ENCODE measurements at regions not wholly inside any gene's neighbourhood (a gene's known extent, or its start where the extent isn't known, plus 50 kb on each side); places are given as distances from the start of the nearest gene placed in this dataset.
"Not testable (repeated sequence)": the region's sequence is repeated elsewhere in the genome, so short reads cannot be mapped to it uniquely, and the experiment has no call there.

DNA sequence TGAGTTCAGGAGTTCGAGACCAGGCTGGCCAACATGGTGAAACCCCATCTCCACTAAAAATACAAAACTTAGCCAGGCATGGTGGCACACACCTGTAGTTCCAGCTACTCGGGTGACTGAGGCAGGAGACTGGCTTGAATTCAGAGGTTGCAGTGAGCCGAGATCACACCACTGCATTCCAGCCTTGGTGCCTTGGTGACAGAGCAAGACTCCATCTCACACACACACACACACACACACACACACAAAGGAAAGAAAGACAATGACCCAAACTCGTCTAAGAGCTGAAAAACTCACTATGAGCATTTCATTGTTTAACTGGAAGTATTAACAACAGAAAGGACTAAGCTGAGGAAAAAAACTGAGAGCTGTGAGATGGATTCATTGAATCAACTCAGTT lies 95.6 kb upstream of the ANKRD20A1 start:
- H3K56ac ChIP-seq (ENCODE audit: extremely low read depth, insufficient read depth, low read length); H2AK5ac ChIP-seq (ENCODE audit: low read depth, low read length); H2BK15ac ChIP-seq (ENCODE audit: low read depth, low read length); H3K9me1 ChIP-seq (ENCODE audit: insufficient read depth, low read length); H3K18ac ChIP-seq (ENCODE audit: low read depth, low read length); H3K14ac ChIP-seq (replicated peaks; ENCODE audit: low read depth, low read length); H3K36me3 ChIP-seq (ENCODE audit: control insufficient read depth, insufficient read depth, low read length); H4K91ac ChIP-seq (ENCODE audit: insufficient read depth, low read depth, low read length); H4K5ac ChIP-seq (ENCODE audit: low read depth, low read length); H2BK120ac ChIP-seq (ENCODE audit: low read depth, low read length); H3K9me3 ChIP-seq (ENCODE audit: control insufficient read depth, insufficient read depth, low read length); ATAC-seq (ENCODE audit: low read depth); H2AFZ ChIP-seq (replicated peaks; ENCODE audit: low read length, poor library complexity); H3K27me3 ChIP-seq (ENCODE audit: control insufficient read depth, insufficient read depth, low read length); H4K8ac ChIP-seq (ENCODE audit: low read depth in 2 of 2, low read length in 2 of 2); in situ Hi-C loops (cut with MboI; ENCODE audit: low sequenced_read_pairs); H3K27ac ChIP-seq (ENCODE audit: insufficient read depth, low read length); H3K79me1 ChIP-seq (ENCODE audit: low read depth in 1 of 2, low read length in 2 of 2); DNase-seq; H3K4me1 ChIP-seq (ENCODE audit: control insufficient read depth, insufficient read depth, low read length); dilution Hi-C loops (cut with HindIII; ENCODE audit: low sequenced_read_pairs, unreplicated experiment); H4K20me1 ChIP-seq (ENCODE audit: insufficient read depth, low read length); POLR2A ChIA-PET (ENCODE audit: unreplicated experiment); H2BK5ac ChIP-seq (ENCODE audit: low read depth, low read length, poor library complexity, severe bottlenecking); BruUV-seq (replicated peaks); H3K23ac ChIP-seq (ENCODE audit: low read depth, low read length); H3K9ac ChIP-seq (ENCODE audit: low read depth, low read length); CTCF ChIA-PET; H3K4me2 ChIP-seq (ENCODE audit: low read depth, low read length); H2BK20ac ChIP-seq (ENCODE audit: low read depth, low read length); H2AK9ac ChIP-seq (replicated peaks; ENCODE audit: low read depth, low read length, poor library complexity); H3K4me3 ChIP-seq (ENCODE audit: insufficient read depth, low read depth, low read length); intact Hi-C loops (cut with micrococcal nuclease); H3K4ac ChIP-seq (ENCODE audit: low read depth, low read length): not testable (repeated sequence)
- no CpG with 5 or more reads among the region's 4 CpGs for WGBS, 2 experiments (ENCODE audit: extremely low coverage in 2 of 2, insufficient read length in 1 of 2)

DNA sequence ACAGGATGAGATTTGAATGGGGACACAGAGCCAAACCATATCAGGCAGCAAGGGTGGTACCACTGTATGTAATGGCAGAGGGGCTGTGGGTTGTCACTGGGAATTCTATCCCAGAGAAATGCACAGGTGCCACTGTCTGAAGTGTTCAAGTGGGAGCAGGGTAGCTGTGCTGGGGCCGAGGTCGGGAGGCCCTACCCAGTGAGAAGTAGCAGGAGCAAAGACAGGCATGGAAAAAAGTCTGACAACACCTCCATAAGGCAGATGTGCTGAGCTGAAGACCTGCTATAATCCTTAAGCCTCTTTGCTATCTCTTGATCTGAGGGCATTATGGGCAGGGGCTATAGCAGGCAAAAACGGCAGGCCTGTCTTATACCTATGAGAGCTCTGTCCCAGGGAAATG lies 86.9 kb upstream of the ANKRD20A1 start:
- H3K4me3 ChIP-seq (ENCODE audit: insufficient read depth, low read depth, low read length); H4K20me1 ChIP-seq (ENCODE audit: insufficient read depth, low read length); DNase-seq; H3K9ac ChIP-seq (ENCODE audit: low read depth, low read length); H3K79me1 ChIP-seq (ENCODE audit: low read depth in 1 of 2, low read length in 2 of 2); in situ Hi-C loops (cut with MboI; ENCODE audit: low sequenced_read_pairs); H3K4me1 ChIP-seq (ENCODE audit: control insufficient read depth, insufficient read depth, low read length); H2AK9ac ChIP-seq (replicated peaks; ENCODE audit: low read depth, low read length, poor library complexity); H4K5ac ChIP-seq (ENCODE audit: low read depth, low read length); H4K91ac ChIP-seq (ENCODE audit: insufficient read depth, low read depth, low read length); H3K4me2 ChIP-seq (ENCODE audit: low read depth, low read length); H3K4ac ChIP-seq (ENCODE audit: low read depth, low read length); H2AK5ac ChIP-seq (ENCODE audit: low read depth, low read length); H2BK5ac ChIP-seq (ENCODE audit: low read depth, low read length, poor library complexity, severe bottlenecking); H3K56ac ChIP-seq (ENCODE audit: extremely low read depth, insufficient read depth, low read length); dilution Hi-C loops (cut with HindIII; ENCODE audit: low sequenced_read_pairs, unreplicated experiment); H3K27me3 ChIP-seq (ENCODE audit: control insufficient read depth, insufficient read depth, low read length); CTCF ChIA-PET; H2BK15ac ChIP-seq (ENCODE audit: low read depth, low read length); H3K14ac ChIP-seq (replicated peaks; ENCODE audit: low read depth, low read length); H3K18ac ChIP-seq (ENCODE audit: low read depth, low read length); ATAC-seq (ENCODE audit: low read depth); H4K8ac ChIP-seq (ENCODE audit: low read depth in 2 of 2, low read length in 2 of 2); H2BK120ac ChIP-seq (ENCODE audit: low read depth, low read length); H3K36me3 ChIP-seq (ENCODE audit: control insufficient read depth, insufficient read depth, low read length); intact Hi-C loops (cut with micrococcal nuclease); BruUV-seq (replicated peaks); H3K9me3 ChIP-seq (ENCODE audit: control insufficient read depth, insufficient read depth, low read length); H2BK20ac ChIP-seq (ENCODE audit: low read depth, low read length); H2AFZ ChIP-seq (replicated peaks; ENCODE audit: low read length, poor library complexity); POLR2A ChIA-PET (ENCODE audit: unreplicated experiment); H3K27ac ChIP-seq (ENCODE audit: insufficient read depth, low read length); H3K9me1 ChIP-seq (ENCODE audit: insufficient read depth, low read length); H3K23ac ChIP-seq (ENCODE audit: low read depth, low read length): not testable (repeated sequence)
- WGBS, 2 experiments (ENCODE audit: extremely low coverage in 2 of 2, insufficient read length in 1 of 2) = no CpG with 5 or more reads among the region's 3 CpGs

Measured in IMR-90 (cell line).